OCI-LY3 (cell line): ENCODE measurements at regions not wholly inside any gene's neighbourhood (a gene's known extent, or its start where the extent isn't known, plus 50 kb on each side); places are given as distances from the start of the nearest gene placed in this dataset.

Experiments
- CTCF ChIP-seq: fragments of 200-600, 300-600 bp; sonication (generic); IDR thresholded peaks from 2 replicates; pipeline ENCODE4 v1.5.1; 2014; ENCODE audit warnings: antibody characterized with exemption, low read length, low read depth
- EZH2phosphoT487 ChIP-seq: fragments of 200-600 bp; shearing (Covaris generic); IDR thresholded peaks from 2 replicates; pipeline ENCODE4 v1.6.1; 2018; ENCODE audit warnings: antibody characterized with exemption, mixed run types, low read depth

- TF ChIP-seq CTCF (no peak), EZH2phosphoT487 (no peak)
Observed at GRCh38 chr1:113298941-113299340, 91.4 kb upstream of the MAGI3 start.
